GM12878 (cell line): ENCODE measurements at regions not wholly inside any gene's neighbourhood (a gene's known extent, or its start where the extent isn't known, plus 50 kb on each side); places are given as distances from the start of the nearest gene placed in this dataset.

Experiments
- ATAC-seq: fragments of 200-7000 bp; cut with Tn5 transposase; 3 replicates; pipeline ENCODE4 v1.9.1; 2020; ENCODE audit warnings: mild to moderate bottlenecking, moderate library complexity
- BruUV-seq: library from RNA; stranded (reverse); fragments of 400-500 nt; replicated peaks from 2 replicates; lab custom pipeline; 2021; lab: Mats Ljungman, UMichigan
- CTCF ChIA-PET: fragments of 300-600 bp; sonication (Branson Sonifier 250); formaldehyde crosslinking; extraction: SDS; loops from one replicate; lab custom pipeline; 2021; ENCODE audit warnings: inconsistent platforms; lab: Yijun Ruan, JAX
- POLR2A ChIA-PET: fragments of 350-600 bp; formaldehyde crosslinking; extraction: SDS; loops from one replicate; lab custom pipeline; 2021; ENCODE audit warnings: inconsistent platforms; lab: Charles Lee
- RAD21 ChIA-PET: fragments of 300-600 bp; sonication (Branson Sonifier 250); formaldehyde crosslinking; loops from one replicate; lab custom pipeline; 2023; ENCODE audit warnings: antibody characterized with exemption; ENCODE audit not compliant: unreplicated experiment; lab: Charles Lee
- SMC1A ChIA-PET: fragments of 300-600 bp; sonication (Branson Sonifier 250); formaldehyde crosslinking; loops from one replicate; lab custom pipeline; 2023; ENCODE audit not compliant: unreplicated experiment, uncharacterized antibody; lab: Charles Lee
- DNase-seq: peaks from one replicate; pipeline ENCODE4 v3.0.0-alpha.2; 2011; ENCODE audit warnings: low read depth, low spot score
- FAIRE-seq: peaks from 3 replicates; lab custom pipeline; 2011; peaks lifted over from hg19 to GRCh38; lab: Jason Lieb, UNC
- H2AFZ ChIP-seq: 2 replicates; pipeline ENCODE4 v1.6.0; 2011; ENCODE audit warnings: low read depth, low read length, control low read depth; ENCODE audit not compliant: control insufficient read depth
- H3K27ac ChIP-seq: 2 replicates; pipeline ENCODE4 v1.5.1; 2011; ENCODE audit warnings: control low read depth; ENCODE audit not compliant: control insufficient read depth, insufficient read depth
- H3K27me3 ChIP-seq, 2 experiments: replicated peaks in 1 of 2; 2 replicates each; pipeline versions ENCODE4 v1.6.0 to v1.6.1; 2011; ENCODE audit warnings: low read length in 1 of 2; ENCODE audit not compliant: control insufficient read depth in 2 of 2, insufficient read depth in 2 of 2
- H3K36me3 ChIP-seq, 2 experiments: 2 replicates each; pipeline ENCODE4 v1.5.1; 2011; ENCODE audit warnings: low read length in 1 of 2; ENCODE audit not compliant: control insufficient read depth in 2 of 2, insufficient read depth in 2 of 2
- H3K4me1 ChIP-seq: 2 replicates; pipeline ENCODE4 v1.6.1; 2011; ENCODE audit warnings: mild to moderate bottlenecking, low read length, moderate library complexity, mixed read lengths; ENCODE audit not compliant: control insufficient read depth, insufficient read depth
- H3K4me2 ChIP-seq: 2 replicates; pipeline ENCODE4 v1.6.0; 2011; ENCODE audit warnings: control low read depth; ENCODE audit not compliant: control insufficient read depth, insufficient read depth
- H3K4me3 ChIP-seq: fragments of 200-600 bp; sonication (generic); 2 replicates; pipeline ENCODE4 v1.5.1; 2016
- H3K79me2 ChIP-seq: 2 replicates; pipeline ENCODE4 v1.6.0; 2011; ENCODE audit warnings: low read length; ENCODE audit not compliant: control insufficient read depth, insufficient read depth
- H3K9ac ChIP-seq: 2 replicates; pipeline ENCODE4 v1.8.0; 2011; ENCODE audit warnings: low read length, control low read depth, mixed read lengths; ENCODE audit not compliant: control insufficient read depth, insufficient read depth
- H3K9me3 ChIP-seq: replicated peaks from 3 replicates; pipeline ENCODE4 v1.5.1; 2011; ENCODE audit warnings: mild to moderate bottlenecking, low read length; ENCODE audit not compliant: control insufficient read depth, insufficient read depth
- H4K20me1 ChIP-seq: 2 replicates; pipeline ENCODE4 v1.6.0; 2011; ENCODE audit not compliant: control insufficient read depth, insufficient read depth
- BMI1 ChIP-seq: fragments of 450-650 bp; IDR thresholded peaks from 2 replicates; pipeline ENCODE4 v1.6.1; 2016; ENCODE audit warnings: mild to moderate bottlenecking, moderate library complexity, borderline replicate concordance
- CHD4 ChIP-seq: fragments of 200-600 bp; sonication (generic); IDR thresholded peaks from 2 replicates; pipeline ENCODE4 v1.6.1; 2016; ENCODE audit warnings: mild to moderate bottlenecking
- E4F1 ChIP-seq: fragments of 450-650 bp; IDR thresholded peaks from 2 replicates; pipeline ENCODE4 v1.6.1; 2018; ENCODE audit warnings: borderline replicate concordance, mild to moderate bottlenecking; ENCODE audit not compliant: partially characterized antibody
- ETV6 ChIP-seq, 2 experiments: fragments of 450-650 bp in 1 of 2; IDR thresholded peaks in 1 of 2; conservative IDR thresholded peaks in 1 of 2; 2 replicates each; pipeline ENCODE4 v1.6.1; 2014; ENCODE audit warnings: antibody characterized with exemption in 1 of 2, borderline replicate concordance in 1 of 2, low read depth in 1 of 2, mild to moderate bottlenecking in 1 of 2, moderate library complexity in 1 of 2
- FOXM1 ChIP-seq: IDR thresholded peaks from 2 replicates; pipeline ENCODE4 v1.6.1; 2012; ENCODE audit warnings: low read depth, mild to moderate bottlenecking, inconsistent platforms, low read length, moderate library complexity
- JUNB ChIP-seq: IDR thresholded peaks from 2 replicates; pipeline ENCODE4 v1.6.1; 2016; ENCODE audit warnings: antibody characterized with exemption, mild to moderate bottlenecking
- KDM1A ChIP-seq: fragments of 200-600 bp; sonication (generic); IDR thresholded peaks from 2 replicates; pipeline ENCODE4 v1.6.1; 2016; ENCODE audit warnings: borderline replicate concordance
- NBN ChIP-seq: fragments of 450-650 bp; IDR thresholded peaks from 2 replicates; pipeline ENCODE4 v1.6.1; 2016
- NFIC ChIP-seq: IDR thresholded peaks from 2 replicates; pipeline ENCODE4 v1.6.1; 2012; ENCODE audit warnings: low read depth, mild to moderate bottlenecking, inconsistent platforms, low read length, moderate library complexity
- NFYB ChIP-seq: IDR thresholded peaks from 2 replicates; pipeline ENCODE4 v1.6.1; 2011; ENCODE audit warnings: low read depth, mild to moderate bottlenecking, low read length, improper control_type of control experiment, moderate library complexity; ENCODE audit not compliant: insufficient read depth
- NR2C2 ChIP-seq: IDR thresholded peaks from 2 replicates; pipeline ENCODE4 v1.6.1; 2011; ENCODE audit warnings: borderline replicate concordance, low read depth; ENCODE audit not compliant: control insufficient read depth, insufficient read length
- PAX8 ChIP-seq: fragments of 450-650 bp; IDR thresholded peaks from 2 replicates; pipeline ENCODE4 v1.6.1; 2017; ENCODE audit warnings: mild to moderate bottlenecking, moderate library complexity
- SMAD5 ChIP-seq: IDR thresholded peaks from 2 replicates; pipeline ENCODE4 v1.6.1; 2016; ENCODE audit warnings: antibody characterized with exemption, low read depth
- SREBF1 ChIP-seq: IDR thresholded peaks from 2 replicates; pipeline ENCODE4 v1.6.1; 2012; ENCODE audit warnings: mild to moderate bottlenecking, low read length
- ZBTB11 ChIP-seq: fragments of 450-650 bp; formaldehyde crosslinking; IDR thresholded peaks from 2 replicates; pipeline ENCODE4 v1.5.0; 2022; ENCODE audit warnings: mild to moderate bottlenecking, missing genetic modification characterization
- WGBS: methylation state at CpG from one replicate; pipeline ENCODE4 v1.1.6; 2016; ENCODE audit warnings: low lambda C conversion rate; ENCODE audit not compliant: insufficient replicate concordance, insufficient coverage; ENCODE audit errors: missing lambda C conversion rate; 5-methylcytosine and 5-hydroxymethylcytosine counted together
- in situ Hi-C: fragments of 300-500 bp; cut with MboI; formaldehyde crosslinking; loops from 9 replicates; pipeline ENCODE4 v1.14.3; 2018; ENCODE audit warnings: mixed read lengths
- intact Hi-C: fragments of 100-400 bp; cut with micrococcal nuclease; formaldehyde crosslinking; loops from one replicate; pipeline ENCODE4 v1.14.2; 2022; ENCODE audit not compliant: unreplicated experiment
- TF ChIP-seq, protein P1 (sequence below): fragments of 450-650 bp; IDR thresholded peaks from 2 replicates; pipeline ENCODE4 v1.6.1; 2017; ENCODE audit warnings: mild to moderate bottlenecking, moderate library complexity

DNA sequence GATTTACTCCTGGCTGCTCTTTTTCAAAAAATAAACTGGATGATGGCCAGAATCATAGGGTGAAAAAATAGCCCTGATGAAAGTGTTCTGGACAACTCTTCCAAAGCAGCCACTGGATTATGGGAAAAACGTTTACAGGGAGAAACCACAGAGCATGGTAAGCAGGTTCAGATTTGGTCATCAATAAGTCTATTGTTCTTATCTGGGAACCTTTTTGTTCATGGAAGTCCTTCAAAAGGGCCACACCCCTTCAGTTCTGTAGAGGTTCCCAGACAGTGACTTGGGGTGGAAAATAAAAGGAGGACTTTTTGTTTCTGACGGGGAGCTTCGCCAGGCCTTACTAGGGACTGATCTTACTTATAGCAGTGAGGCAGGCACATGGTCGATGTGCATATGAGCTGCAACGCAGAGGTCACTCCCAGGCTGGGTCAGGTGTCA lies 117.4 kb upstream of the SLC38A2 start:
- Histone ChIP-seq H3K9ac (no peak overlapping the region), H3K4me1 (no peaks in the 10 kb centered on the region), H3K4me3 (no peak overlapping the region), H3K36me3 (no peaks in the 10 kb centered on the region), H2AFZ (no peak overlapping the region), H3K27ac (no peak overlapping the region), H3K9me3 (no peaks in the 10 kb centered on the region), H3K27me3 (no peaks in the 10 kb centered on the region), H4K20me1 (no peaks in the 10 kb centered on the region), H3K4me2 (no peak overlapping the region), H3K79me2 (no peaks in the 10 kb centered on the region)
- ATAC-seq = no peak
- intact Hi-C loops (no loop called here), in situ Hi-C loops (no loop called here)
- CTCF ChIA-PET = no interaction called here
- BruUV-seq = no TSS peak
- SMC1A ChIA-PET = no interaction called here
- 82% methylated on average over 5 of the region's 5 CpGs for WGBS
- no peak for FAIRE-seq
- DNase-seq = no peak
- RAD21 ChIA-PET = no interaction called here
- POLR2A ChIA-PET = no interaction called here
- TF ChIP-seq KDM1A = no peak
- no peak for TF ChIP-seq ETV6 (conservative IDR thresholded peaks at IDR 0.05 in 1 of 2, IDR thresholded peaks at IDR 0.05 in 1 of 2; ENCODE audit: borderline replicate concordance in 1 of 2, low read depth in 1 of 2)
- TF ChIP-seq SMAD5 = no peak
- TF ChIP-seq CHD4 = no peak
- TF ChIP-seq FOXM1 = no peak
- no peak for TF ChIP-seq PAX8
- TF ChIP-seq NBN = no peak
- TF ChIP-seq JUNB = no peak
- TF ChIP-seq BMI1 = no peak
- TF ChIP-seq, protein P1, sequence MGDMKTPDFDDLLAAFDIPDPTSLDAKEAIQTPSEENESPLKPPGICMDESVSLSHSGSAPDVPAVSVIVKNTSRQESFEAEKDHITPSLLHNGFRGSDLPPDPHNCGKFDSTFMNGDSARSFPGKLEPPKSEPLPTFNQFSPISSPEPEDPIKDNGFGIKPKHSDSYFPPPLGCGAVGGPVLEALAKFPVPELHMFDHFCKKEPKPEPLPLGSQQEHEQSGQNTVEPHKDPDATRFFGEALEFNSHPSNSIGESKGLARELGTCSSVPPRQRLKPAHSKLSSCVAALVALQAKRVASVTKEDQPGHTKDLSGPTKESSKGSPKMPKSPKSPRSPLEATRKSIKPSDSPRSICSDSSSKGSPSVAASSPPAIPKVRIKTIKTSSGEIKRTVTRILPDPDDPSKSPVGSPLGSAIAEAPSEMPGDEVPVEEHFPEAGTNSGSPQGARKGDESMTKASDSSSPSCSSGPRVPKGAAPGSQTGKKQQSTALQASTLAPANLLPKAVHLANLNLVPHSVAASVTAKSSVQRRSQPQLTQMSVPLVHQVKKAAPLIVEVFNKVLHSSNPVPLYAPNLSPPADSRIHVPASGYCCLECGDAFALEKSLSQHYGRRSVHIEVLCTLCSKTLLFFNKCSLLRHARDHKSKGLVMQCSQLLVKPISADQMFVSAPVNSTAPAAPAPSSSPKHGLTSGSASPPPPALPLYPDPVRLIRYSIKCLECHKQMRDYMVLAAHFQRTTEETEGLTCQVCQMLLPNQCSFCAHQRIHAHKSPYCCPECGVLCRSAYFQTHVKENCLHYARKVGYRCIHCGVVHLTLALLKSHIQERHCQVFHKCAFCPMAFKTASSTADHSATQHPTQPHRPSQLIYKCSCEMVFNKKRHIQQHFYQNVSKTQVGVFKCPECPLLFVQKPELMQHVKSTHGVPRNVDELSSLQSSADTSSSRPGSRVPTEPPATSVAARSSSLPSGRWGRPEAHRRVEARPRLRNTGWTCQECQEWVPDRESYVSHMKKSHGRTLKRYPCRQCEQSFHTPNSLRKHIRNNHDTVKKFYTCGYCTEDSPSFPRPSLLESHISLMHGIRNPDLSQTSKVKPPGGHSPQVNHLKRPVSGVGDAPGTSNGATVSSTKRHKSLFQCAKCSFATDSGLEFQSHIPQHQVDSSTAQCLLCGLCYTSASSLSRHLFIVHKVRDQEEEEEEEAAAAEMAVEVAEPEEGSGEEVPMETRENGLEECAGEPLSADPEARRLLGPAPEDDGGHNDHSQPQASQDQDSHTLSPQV = no peak
- no peak for TF ChIP-seq SREBF1
- no peak for TF ChIP-seq ZBTB11 (CRISPR knock-in tag)
- TF ChIP-seq NFYB = no peak
- TF ChIP-seq E4F1 = no peak
- TF ChIP-seq NR2C2 = no peak
- TF ChIP-seq NFIC = no peak
